SK-N-SH treated with all-trans-retinoic acid at 6 μM for 48 hours (cell line): ENCODE measurements at regions not wholly inside any gene's neighbourhood (a gene's known extent, or its start where the extent isn't known, plus 50 kb on each side); places are given as distances from the start of the nearest gene placed in this dataset.

Source experiments
- ATAC-seq: fragments of 200-7000 bp; cut with Tn5 transposase; 3 replicates; pipeline ENCODE4 v1.9.1; 2020; ENCODE audit warnings: mild to moderate bottlenecking, moderate library complexity
- ARNTL ChIP-seq: fragments of 450-650 bp; formaldehyde crosslinking; IDR thresholded peaks from 2 replicates; pipeline ENCODE4 v1.5.0; 2020; ENCODE audit warnings: low read depth, mild to moderate bottlenecking, moderate library complexity, borderline replicate concordance
- BACH2 ChIP-seq: fragments of 250-450 bp; sonication (Bioruptor Pico); IDR thresholded peaks from 2 replicates; pipeline ENCODE4 v1.9.0; 2021; ENCODE audit warnings: mild to moderate bottlenecking, borderline replicate concordance
- CREB5 ChIP-seq: fragments of 250-450 bp; sonication (Bioruptor Pico); IDR thresholded peaks from 2 replicates; pipeline ENCODE4 v1.5.1; 2020; ENCODE audit warnings: low read depth, mild to moderate bottlenecking, moderate library complexity
- CSDC2 ChIP-seq: fragments of 250-450 bp; sonication (Bioruptor Pico); IDR thresholded peaks from 2 replicates; pipeline ENCODE4 v1.5.0; 2020; ENCODE audit warnings: mild to moderate bottlenecking, moderate library complexity
- ESRRG ChIP-seq: fragments of 250-450 bp; sonication (Bioruptor Pico); IDR thresholded peaks from 2 replicates; pipeline ENCODE4 v1.6.1; 2021; ENCODE audit warnings: mild to moderate bottlenecking
- GLIS3 ChIP-seq: fragments of 250-450 bp; sonication (Bioruptor Pico); IDR thresholded peaks from 2 replicates; pipeline ENCODE4 v1.5.0; 2020; ENCODE audit warnings: mild to moderate bottlenecking, moderate library complexity
- OSR1 ChIP-seq: fragments of 250-450 bp; sonication (Bioruptor Pico); IDR thresholded peaks from 2 replicates; pipeline ENCODE4 v1.8.0; 2022; ENCODE audit warnings: moderate library complexity, mild to moderate bottlenecking, inconsistent platforms
- PATZ1 ChIP-seq: fragments of 250-450 bp; sonication (Bioruptor Pico); IDR thresholded peaks from 2 replicates; pipeline ENCODE4 v1.8.0; 2020; ENCODE audit warnings: mild to moderate bottlenecking, moderate library complexity, borderline replicate concordance
- POU6F1 ChIP-seq: fragments of 250-450 bp; sonication (Bioruptor Pico); IDR thresholded peaks from 2 replicates; pipeline ENCODE4 v1.8.0; 2021; ENCODE audit warnings: low read depth, mild to moderate bottlenecking, moderate library complexity, borderline replicate concordance
- PPARA ChIP-seq: fragments of 250-450 bp; sonication (Bioruptor Pico); IDR thresholded peaks from 2 replicates; pipeline ENCODE4 v1.5.0; 2020; ENCODE audit warnings: mild to moderate bottlenecking, borderline replicate concordance
- RARB ChIP-seq: fragments of 250-450 bp; sonication (Bioruptor Pico); IDR thresholded peaks from 2 replicates; pipeline ENCODE4 v1.8.0; 2021; ENCODE audit warnings: mild to moderate bottlenecking, moderate library complexity
- SNAI2 ChIP-seq: fragments of 250-450 bp; sonication (Bioruptor Pico); IDR thresholded peaks from 2 replicates; pipeline ENCODE4 v1.5.0; 2020; ENCODE audit warnings: mild to moderate bottlenecking, moderate library complexity
- TOX ChIP-seq: fragments of 250-450 bp; sonication (Bioruptor Pico); IDR thresholded peaks from 2 replicates; pipeline ENCODE4 v1.8.0; 2021; ENCODE audit warnings: mild to moderate bottlenecking, moderate library complexity, borderline replicate concordance
- ZC3H10 ChIP-seq: fragments of 250-450 bp; sonication (Bioruptor Pico); IDR thresholded peaks from 2 replicates; pipeline ENCODE4 v1.5.1; 2021; ENCODE audit warnings: mild to moderate bottlenecking, moderate library complexity
- ZFP3 ChIP-seq: fragments of 250-450 bp; sonication (Bioruptor Pico); IDR thresholded peaks from 2 replicates; pipeline ENCODE4 v1.5.0; 2020; ENCODE audit warnings: mild to moderate bottlenecking, moderate library complexity
- ZFP30 ChIP-seq: fragments of 450-650 bp; formaldehyde crosslinking; IDR thresholded peaks from 2 replicates; pipeline ENCODE4 v1.5.0; 2022; ENCODE audit warnings: mild to moderate bottlenecking, moderate library complexity
- ZNF565 ChIP-seq: fragments of 450-650 bp; formaldehyde crosslinking; conservative IDR thresholded peaks from 2 replicates; pipeline ENCODE4 v1.5.0; 2020; ENCODE audit warnings: low read depth, mild to moderate bottlenecking, moderate library complexity
- ZNF70 ChIP-seq: fragments of 450-650 bp; formaldehyde crosslinking; IDR thresholded peaks from 2 replicates; pipeline ENCODE4 v1.5.0; 2020; ENCODE audit warnings: mild to moderate bottlenecking, moderate library complexity
- ZNF8 ChIP-seq: fragments of 450-650 bp; formaldehyde crosslinking; IDR thresholded peaks from 2 replicates; pipeline ENCODE4 v1.5.0; 2020; ENCODE audit warnings: mild to moderate bottlenecking, moderate library complexity
- TF ChIP-seq, protein P1 (sequence below): fragments of 250-450 bp; sonication (Bioruptor Pico); IDR thresholded peaks from 2 replicates; pipeline ENCODE4 v1.5.1; 2021; ENCODE audit warnings: mild to moderate bottlenecking, moderate library complexity
- TF ChIP-seq, protein P2 (sequence below): fragments of 250-450 bp; sonication (Bioruptor Pico); IDR thresholded peaks from 2 replicates; pipeline ENCODE4 v1.5.0; 2020; ENCODE audit warnings: mild to moderate bottlenecking, moderate library complexity

DNA sequence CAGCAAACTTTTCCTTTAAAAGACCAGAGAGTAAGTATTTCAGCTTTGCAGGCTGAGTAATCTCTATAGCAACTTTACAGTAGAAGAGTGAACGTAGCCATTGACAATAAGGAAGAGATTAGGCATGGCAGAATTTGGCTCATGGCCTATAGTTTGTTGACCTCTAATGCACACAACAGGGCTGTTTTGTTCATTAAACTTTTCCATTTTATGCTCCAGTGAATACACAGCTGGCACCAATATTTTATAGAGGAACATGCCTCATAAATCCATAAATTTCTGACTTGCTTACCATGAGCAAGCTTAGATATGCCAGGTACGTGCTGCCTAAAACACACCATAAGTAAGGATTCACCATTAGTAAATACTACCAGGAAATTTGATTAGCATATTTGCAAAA, 609.0 kb upstream of the STXBP6 start:
- TF ChIP-seq ZC3H10 (CRISPR knock-in tag): no peak
- TF ChIP-seq CREB5 (CRISPR knock-in tag): no peak
- no peak for TF ChIP-seq POU6F1 (CRISPR knock-in tag)
- TF ChIP-seq ZNF565 (CRISPR knock-in tag): no peak
- TF ChIP-seq, protein P1, sequence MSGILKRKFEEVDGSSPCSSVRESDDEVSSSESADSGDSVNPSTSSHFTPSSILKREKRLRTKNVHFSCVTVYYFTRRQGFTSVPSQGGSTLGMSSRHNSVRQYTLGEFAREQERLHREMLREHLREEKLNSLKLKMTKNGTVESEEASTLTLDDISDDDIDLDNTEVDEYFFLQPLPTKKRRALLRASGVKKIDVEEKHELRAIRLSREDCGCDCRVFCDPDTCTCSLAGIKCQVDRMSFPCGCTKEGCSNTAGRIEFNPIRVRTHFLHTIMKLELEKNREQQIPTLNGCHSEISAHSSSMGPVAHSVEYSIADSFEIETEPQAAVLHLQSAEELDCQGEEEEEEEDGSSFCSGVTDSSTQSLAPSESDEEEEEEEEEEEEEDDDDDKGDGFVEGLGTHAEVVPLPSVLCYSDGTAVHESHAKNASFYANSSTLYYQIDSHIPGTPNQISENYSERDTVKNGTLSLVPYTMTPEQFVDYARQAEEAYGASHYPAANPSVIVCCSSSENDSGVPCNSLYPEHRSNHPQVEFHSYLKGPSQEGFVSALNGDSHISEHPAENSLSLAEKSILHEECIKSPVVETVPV (CRISPR knock-in tag): no peak
- no peak for TF ChIP-seq BACH2 (CRISPR knock-in tag)
- TF ChIP-seq ZFP3 (CRISPR knock-in tag): no peak
- TF ChIP-seq RARB (CRISPR knock-in tag): no peak
- no peak for TF ChIP-seq ZNF70 (CRISPR knock-in tag)
- no peak for TF ChIP-seq TOX (CRISPR knock-in tag)
- no peak for TF ChIP-seq ARNTL (CRISPR knock-in tag)

DNA sequence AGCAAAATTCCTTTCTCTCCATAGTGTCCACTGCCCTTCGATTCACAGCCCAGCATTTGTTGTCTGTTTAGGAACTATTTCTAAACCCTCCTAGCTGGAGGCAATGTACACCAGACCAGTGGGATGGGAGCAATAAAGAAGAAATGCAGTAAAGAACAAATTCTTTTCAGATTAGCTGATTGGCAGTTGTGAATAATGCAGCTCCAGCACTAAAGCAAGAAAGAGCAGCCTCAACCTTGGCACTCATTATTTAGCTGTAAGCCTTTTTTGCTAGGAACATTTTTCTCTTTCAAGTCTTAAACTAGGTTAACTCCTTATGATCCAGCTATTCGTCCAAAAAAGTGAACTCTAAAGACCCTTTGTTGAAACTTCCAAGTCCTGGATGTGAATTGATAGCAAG, 580.5 kb upstream of the STXBP6 start:
- TF ChIP-seq ZFP30: no peak
- no peak for TF ChIP-seq SNAI2 (CRISPR knock-in tag)
- no peak for TF ChIP-seq TOX (CRISPR knock-in tag)
- no peak for TF ChIP-seq ZNF8 (CRISPR knock-in tag)
- no peak for TF ChIP-seq RARB (CRISPR knock-in tag)
- TF ChIP-seq ZC3H10 (CRISPR knock-in tag): no peak
- no peak for TF ChIP-seq CSDC2 (CRISPR knock-in tag)
- no peak for TF ChIP-seq BACH2 (CRISPR knock-in tag)
- TF ChIP-seq ESRRG (CRISPR knock-in tag): no peak
- TF ChIP-seq PATZ1 (CRISPR knock-in tag): no peak
- TF ChIP-seq ZNF565 (CRISPR knock-in tag): no peak
- no peak for TF ChIP-seq ZNF70 (CRISPR knock-in tag)
- ATAC-seq: no peak

More for the DNA sequence above, 609.0 kb upstream of the STXBP6 start:
- ATAC-seq: no peak

- TF ChIP-seq GLIS3 (no peak), PPARA (no peak), ZNF8 (CRISPR knock-in tag) (no peak), ZC3H10 (CRISPR knock-in tag) (no peak), CREB5 (CRISPR knock-in tag) (no peak), ZNF565 (CRISPR knock-in tag) (no peak), POU6F1 (CRISPR knock-in tag) (no peak), OSR1 (CRISPR knock-in tag) (no peak)
- TF ChIP-seq, protein P1 (CRISPR knock-in tag): no peak
- TF ChIP-seq, protein P2, sequence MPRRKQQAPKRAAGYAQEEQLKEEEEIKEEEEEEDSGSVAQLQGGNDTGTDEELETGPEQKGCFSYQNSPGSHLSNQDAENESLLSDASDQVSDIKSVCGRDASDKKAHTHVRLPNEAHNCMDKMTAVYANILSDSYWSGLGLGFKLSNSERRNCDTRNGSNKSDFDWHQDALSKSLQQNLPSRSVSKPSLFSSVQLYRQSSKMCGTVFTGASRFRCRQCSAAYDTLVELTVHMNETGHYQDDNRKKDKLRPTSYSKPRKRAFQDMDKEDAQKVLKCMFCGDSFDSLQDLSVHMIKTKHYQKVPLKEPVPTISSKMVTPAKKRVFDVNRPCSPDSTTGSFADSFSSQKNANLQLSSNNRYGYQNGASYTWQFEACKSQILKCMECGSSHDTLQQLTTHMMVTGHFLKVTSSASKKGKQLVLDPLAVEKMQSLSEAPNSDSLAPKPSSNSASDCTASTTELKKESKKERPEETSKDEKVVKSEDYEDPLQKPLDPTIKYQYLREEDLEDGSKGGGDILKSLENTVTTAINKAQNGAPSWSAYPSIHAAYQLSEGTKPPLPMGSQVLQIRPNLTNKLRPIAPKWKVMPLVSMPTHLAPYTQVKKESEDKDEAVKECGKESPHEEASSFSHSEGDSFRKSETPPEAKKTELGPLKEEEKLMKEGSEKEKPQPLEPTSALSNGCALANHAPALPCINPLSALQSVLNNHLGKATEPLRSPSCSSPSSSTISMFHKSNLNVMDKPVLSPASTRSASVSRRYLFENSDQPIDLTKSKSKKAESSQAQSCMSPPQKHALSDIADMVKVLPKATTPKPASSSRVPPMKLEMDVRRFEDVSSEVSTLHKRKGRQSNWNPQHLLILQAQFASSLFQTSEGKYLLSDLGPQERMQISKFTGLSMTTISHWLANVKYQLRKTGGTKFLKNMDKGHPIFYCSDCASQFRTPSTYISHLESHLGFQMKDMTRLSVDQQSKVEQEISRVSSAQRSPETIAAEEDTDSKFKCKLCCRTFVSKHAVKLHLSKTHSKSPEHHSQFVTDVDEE: no peak
- no peak for ATAC-seq
Observed at GRCh38 chr14:25628978-25629377, 579.0 kb upstream of the STXBP6 start.
